Neuronal stem cell (in vitro differentiated cells): ENCODE measurements at regions not wholly inside any gene's neighbourhood (a gene's known extent, or its start where the extent isn't known, plus 50 kb on each side); places are given as distances from the start of the nearest gene placed in this dataset.

Experiments used
- DNase-seq: peaks from one replicate; pipeline ENCODE4 v3.0.0-alpha.2; 2013; ENCODE audit warnings: low spot score
- H2AFZ ChIP-seq: one replicate; pipeline ENCODE4 v1.6.1; 2013; ENCODE audit warnings: mild to moderate bottlenecking, low read length, inconsistent platforms
- H2AK5ac ChIP-seq: 2 replicates; pipeline ENCODE4 v1.6.1; 2013; ENCODE audit warnings: low read depth, mild to moderate bottlenecking, inconsistent platforms, low read length, moderate library complexity, mixed read lengths
- H2BK120ac ChIP-seq: 2 replicates; pipeline ENCODE4 v1.6.1; 2013; ENCODE audit warnings: low read depth, mild to moderate bottlenecking, inconsistent platforms, low read length, moderate library complexity, mixed read lengths
- H2BK12ac ChIP-seq: one replicate; pipeline ENCODE4 v1.6.1; 2013; ENCODE audit warnings: low read length, inconsistent platforms
- H2BK15ac ChIP-seq: 2 replicates; pipeline ENCODE4 v1.6.1; 2013; ENCODE audit warnings: mild to moderate bottlenecking, low read length, inconsistent platforms, mixed read lengths
- H2BK5ac ChIP-seq: one replicate; pipeline ENCODE4 v1.6.1; 2013; ENCODE audit warnings: inconsistent platforms, mild to moderate bottlenecking, low read length, moderate library complexity
- H3K14ac ChIP-seq: one replicate; pipeline ENCODE4 v1.6.1; 2013; ENCODE audit warnings: low read length, inconsistent platforms
- H3K18ac ChIP-seq: 2 replicates; pipeline ENCODE4 v1.6.1; 2013; ENCODE audit warnings: low read length, inconsistent platforms
- H3K23ac ChIP-seq: 2 replicates; pipeline ENCODE4 v1.6.1; 2013; ENCODE audit warnings: low read depth, mild to moderate bottlenecking, mixed read lengths, low read length, inconsistent platforms; ENCODE audit not compliant: poor library complexity
- H3K27ac ChIP-seq: replicated peaks from 3 replicates; pipeline ENCODE4 v1.5.1; 2013; ENCODE audit warnings: low read length, inconsistent platforms
- H3K27me3 ChIP-seq, 3 experiments: 2 replicates each; pipeline ENCODE4 v1.6.1; 2013; ENCODE audit warnings: low read length in 3 of 3, mild to moderate bottlenecking in 2 of 3, inconsistent platforms in 1 of 3, low read depth in 1 of 3, mixed read lengths in 1 of 3, moderate library complexity in 1 of 3; ENCODE audit not compliant: control insufficient read depth in 3 of 3, insufficient read depth in 3 of 3
- H3K36me3 ChIP-seq, 2 donors: replicated peaks in 1 of 2; 2 replicates each; pipeline ENCODE4 v1.6.1; 2013; ENCODE audit warnings: low read length in 2 of 2; ENCODE audit not compliant: control insufficient read depth in 2 of 2, insufficient read depth in 2 of 2
- H3K4ac ChIP-seq: 2 replicates; pipeline ENCODE4 v1.6.1; 2013; ENCODE audit warnings: inconsistent platforms, mild to moderate bottlenecking, low read length, moderate library complexity
- H3K4me1 ChIP-seq, 2 donors: 1 replicate in 1 of 2; 2 replicates in 1 of 2; pipeline ENCODE4 v1.6.1; 2013; ENCODE audit warnings: low read length in 2 of 2, low read depth in 1 of 2; ENCODE audit not compliant: control insufficient read depth in 2 of 2, insufficient read depth in 1 of 2
- H3K4me2 ChIP-seq: one replicate; pipeline ENCODE4 v1.6.1; 2013; ENCODE audit warnings: mild to moderate bottlenecking, low read length, inconsistent platforms; ENCODE audit not compliant: insufficient read depth, poor library complexity, severe bottlenecking
- H3K4me3 ChIP-seq, 2 donors: 2 replicates each; pipeline ENCODE4 v1.5.1; 2013; ENCODE audit warnings: low read length in 2 of 2, mild to moderate bottlenecking in 2 of 2, inconsistent platforms in 1 of 2, moderate library complexity in 1 of 2
- H3K79me1 ChIP-seq: one replicate; pipeline ENCODE4 v1.6.1; 2013; ENCODE audit warnings: low read depth, mild to moderate bottlenecking, inconsistent platforms, low read length, moderate library complexity
- H3K9ac ChIP-seq: one replicate; pipeline ENCODE4 v1.6.1; 2013; ENCODE audit warnings: mild to moderate bottlenecking, low read depth, low read length, inconsistent platforms; ENCODE audit not compliant: poor library complexity
- H3K9me3 ChIP-seq, 2 donors: replicated peaks in 1 of 2; 2 replicates each; pipeline versions ENCODE3 to v1.6.1; 2013; ENCODE audit warnings: low read length in 2 of 2, mild to moderate bottlenecking in 2 of 2, inconsistent platforms in 1 of 2, low read depth in 1 of 2, mixed read lengths in 1 of 2, moderate library complexity in 1 of 2; ENCODE audit not compliant: control insufficient read depth in 2 of 2, insufficient read depth in 1 of 2
- H4K8ac ChIP-seq: one replicate; pipeline ENCODE4 v1.6.1; 2013; ENCODE audit warnings: low read depth, mild to moderate bottlenecking, inconsistent platforms, low read length, moderate library complexity
- H4K91ac ChIP-seq: one replicate; pipeline ENCODE4 v1.6.1; 2013; ENCODE audit warnings: low read length, low read depth, mild to moderate bottlenecking, inconsistent platforms; ENCODE audit not compliant: poor library complexity
- WGBS, 2 donors: extraction: QIAGEN DNeasy Blood & Tissue Kit; methylation state at CpG; one replicate each; pipeline ENCODE4 v1.1.7; 2013; ENCODE audit warnings: missing lambda C conversion rate in 2 of 2, mixed read lengths in 1 of 2; ENCODE audit not compliant: insufficient read length in 2 of 2, insufficient replicate concordance in 1 of 2; ENCODE audit errors: extremely low coverage in 2 of 2; 5-methylcytosine and 5-hydroxymethylcytosine counted together

- no peak overlapping the region for H3K27ac ChIP-seq
- no peak overlapping the region for H2BK15ac ChIP-seq
- no peak overlapping the region for H3K18ac ChIP-seq
- H2BK120ac ChIP-seq, result no peak overlapping the region
- no peak overlapping the region for H3K14ac ChIP-seq
- no peaks in the 10 kb centered on the region for H3K79me1 ChIP-seq
- H3K27me3 ChIP-seq, result no peaks in the 10 kb centered on the region
- H3K4ac ChIP-seq, result no peak overlapping the region
- no peak overlapping the region for H2AK5ac ChIP-seq
- no peaks in the 10 kb centered on the region for H3K9me3 ChIP-seq
- H3K23ac ChIP-seq, result no peak overlapping the region
- H3K4me1 ChIP-seq, result peaks cover 0 to 10% of the 10 kb centered on the region in 2 donors
- no peaks in the 10 kb centered on the region for H3K36me3 ChIP-seq
- H4K8ac ChIP-seq, result no peak overlapping the region
- WGBS, 2 donors, result no CpG with 5 or more reads among the region's 3 CpGs
- no peak overlapping the region for H4K91ac ChIP-seq
- H2BK12ac ChIP-seq, result no peak overlapping the region
- no peak overlapping the region for H3K9ac ChIP-seq
- H2AFZ ChIP-seq, result no peak overlapping the region
- DNase-seq, result no peak
- H2BK5ac ChIP-seq, result no peak overlapping the region
- H3K4me3 ChIP-seq, result no peak overlapping the region
- no peak overlapping the region for H3K4me2 ChIP-seq
These were observed 136.6 kb downstream of the PIK3R1 start for GRCh38 chr5:68352166-68352565.

- peaks cover 2 to 17% of the 10 kb centered on the region in 2 donors for H3K4me1 ChIP-seq
- peak overlapping the region; percentile 8 for H3K27ac ChIP-seq
- H2AFZ ChIP-seq, result no peak overlapping the region
- no peaks in the 10 kb centered on the region for H3K79me1 ChIP-seq
- no peak overlapping the region for H3K4ac ChIP-seq
- H3K27me3 ChIP-seq, result no peaks in the 10 kb centered on the region
- no peak overlapping the region for H3K23ac ChIP-seq
- no peak overlapping the region for H3K4me2 ChIP-seq
- H2AK5ac ChIP-seq, result no peak overlapping the region
- H3K14ac ChIP-seq, result no peak overlapping the region
- H3K36me3 ChIP-seq, result no peaks in the 10 kb centered on the region
- H3K9me3 ChIP-seq, result no peaks in the 10 kb centered on the region
- H2BK120ac ChIP-seq, result no peak overlapping the region
- no peak overlapping the region for H4K8ac ChIP-seq
- H2BK12ac ChIP-seq, result no peak overlapping the region
- H3K18ac ChIP-seq, result no peak overlapping the region
- H2BK15ac ChIP-seq, result no peak overlapping the region
- no CpG with 5 or more reads among the region's 5 CpGs for WGBS, 2 donors
- no peak overlapping the region for H4K91ac ChIP-seq
- no peak for DNase-seq
- no peak overlapping the region for H2BK5ac ChIP-seq
- no peak overlapping the region for H3K9ac ChIP-seq
- H3K4me3 ChIP-seq, result no peak overlapping the region
These were observed 138.0 kb downstream of the PIK3R1 start for GRCh38 chr5:68353605-68354004.

- no peak for DNase-seq
- Histone ChIP-seq H3K9ac (no peak overlapping the region), H4K8ac (no peak overlapping the region), H3K27me3 (no peaks in the 10 kb centered on the region), H3K14ac (no peak overlapping the region), H3K4me2 (no peak overlapping the region), H3K9me3 (no peaks in the 10 kb centered on the region), H3K36me3 (no peaks in the 10 kb centered on the region), H3K4me1 (peaks cover 2 to 17% of the 10 kb centered on the region in 2 donors), H2BK120ac (no peak overlapping the region), H4K91ac (no peak overlapping the region), H3K4ac (no peak overlapping the region), H2BK15ac (peak overlapping the region; percentile 68), H2BK12ac (peak overlapping the region; percentile 59), H3K27ac (no peak overlapping the region), H3K23ac (no peak overlapping the region), H2AK5ac (peak overlapping the region; percentile 51), H3K18ac (peak overlapping the region; percentile 88), H3K4me3 (no peak overlapping the region), H2AFZ (no peak overlapping the region), H2BK5ac (no peak overlapping the region), H3K79me1 (no peaks in the 10 kb centered on the region)
- no CpG with 5 or more reads among the region's 5 CpGs for whole genome bisulfite sequencing, 2 donors
These were observed 138.8 kb downstream of the PIK3R1 start for GRCh38 chr5:68354315-68354714.

- H3K4ac ChIP-seq, result no peak overlapping the region
- H2BK12ac ChIP-seq, result no peak overlapping the region
- H3K79me1 ChIP-seq, result no peaks in the 10 kb centered on the region
- no peaks in the 10 kb centered on the region for H3K9me3 ChIP-seq
- no peak overlapping the region for H3K27ac ChIP-seq
- no peak overlapping the region for H2AFZ ChIP-seq
- H4K8ac ChIP-seq, result no peak overlapping the region
- H3K18ac ChIP-seq, result no peak overlapping the region
- H4K91ac ChIP-seq, result no peak overlapping the region
- no peak for DNase-seq
- no peak overlapping the region for H2BK15ac ChIP-seq
- no peak overlapping the region for H3K4me2 ChIP-seq
- no peaks in the 10 kb centered on the region for H3K36me3 ChIP-seq
- no peak overlapping the region for H3K14ac ChIP-seq
- H3K27me3 ChIP-seq, result no peaks in the 10 kb centered on the region
- no CpG with 5 or more reads among the region's 6 CpGs for WGBS, 2 donors
- H2BK120ac ChIP-seq, result no peak overlapping the region
- peaks cover 2 to 17% of the 10 kb centered on the region in 2 donors for H3K4me1 ChIP-seq
- H3K4me3 ChIP-seq, result no peak overlapping the region
- H2BK5ac ChIP-seq, result no peak overlapping the region
- no peak overlapping the region for H2AK5ac ChIP-seq
- H3K9ac ChIP-seq, result no peak overlapping the region
- H3K23ac ChIP-seq, result no peak overlapping the region
These were observed 140.7 kb downstream of the PIK3R1 start for GRCh38 chr5:68356216-68356615.
